H1 (cell line): ENCODE measurements at regions not wholly inside any gene's neighbourhood (a gene's known extent, or its start where the extent isn't known, plus 50 kb on each side); places are given as distances from the start of the nearest gene placed in this dataset.

Experiments
- CTCF ChIA-PET: fragments of 300-600 bp; sonication (Branson Sonifier 250); formaldehyde crosslinking; loops from one replicate; lab custom pipeline; 2021; ENCODE audit not compliant: partially characterized antibody; lab: Charles Lee
- POLR2A ChIA-PET: fragments of 300-600 bp; sonication (Branson Sonifier 250); formaldehyde crosslinking; loops from one replicate; lab custom pipeline; 2021; ENCODE audit warnings: inconsistent platforms; ENCODE audit not compliant: partially characterized antibody; lab: Charles Lee
- DNase-seq, 2 experiments: peaks; one replicate each; pipeline versions ENCODE4 v3.0.0 to v3.0.0-alpha.2; 2010 to 2022; ENCODE audit warnings: low spot score in 2 of 2, low read depth in 1 of 2, mixed read lengths in 1 of 2
- FAIRE-seq: peaks from 2 replicates; lab custom pipeline; 2011; peaks lifted over from hg19 to GRCh38; lab: Jason Lieb, UNC
- H2AFZ ChIP-seq: 2 replicates; pipeline ENCODE4 v1.8.1; 2012; ENCODE audit warnings: low read length, inconsistent platforms
- H2AK5ac ChIP-seq: 2 replicates; pipeline ENCODE4 v1.6.1; 2013; ENCODE audit warnings: low read depth, low read length
- H2BK120ac ChIP-seq: replicated peaks from 2 replicates; pipeline ENCODE3; 2013; ENCODE audit warnings: low read depth, low read length, inconsistent platforms
- H2BK12ac ChIP-seq: 2 replicates; pipeline ENCODE4 v1.6.1; 2013; ENCODE audit warnings: low read depth, low read length
- H2BK15ac ChIP-seq: 2 replicates; pipeline ENCODE4 v1.6.1; 2013; ENCODE audit warnings: low read length
- H2BK20ac ChIP-seq: 2 replicates; pipeline ENCODE4 v1.6.1; 2013; ENCODE audit warnings: low read length
- H2BK5ac ChIP-seq: 2 replicates; pipeline ENCODE4 v1.6.1; 2013; ENCODE audit warnings: low read depth, low read length
- H3K14ac ChIP-seq: 2 replicates; pipeline ENCODE4 v1.6.1; 2013; ENCODE audit warnings: inconsistent platforms; ENCODE audit not compliant: insufficient read length
- H3K18ac ChIP-seq: 2 replicates; pipeline ENCODE4 v1.6.1; 2013; ENCODE audit warnings: low read length; ENCODE audit errors: extremely low read depth
- H3K23ac ChIP-seq: 2 replicates; pipeline ENCODE4 v1.6.1; 2013; ENCODE audit warnings: inconsistent platforms; ENCODE audit not compliant: insufficient read length
- H3K23me2 ChIP-seq: 2 replicates; pipeline ENCODE4 v1.6.1; 2013; ENCODE audit warnings: low read depth, low read length
- H3K27ac ChIP-seq: 2 replicates; pipeline ENCODE4 v1.6.1; 2011; ENCODE audit warnings: low read depth, low read length, inconsistent platforms
- H3K27me3 ChIP-seq, 4 experiments: replicated peaks in 1 of 4; 1 replicate in 1 of 4; 2 replicates in 3 of 4; pipeline versions ENCODE4 v1.6.1 to v1.8.1; 2011 to 2013; ENCODE audit warnings: low read length in 3 of 4, mild to moderate bottlenecking in 3 of 4, inconsistent platforms in 2 of 4, mixed read lengths in 2 of 4, moderate library complexity in 1 of 4; ENCODE audit not compliant: control insufficient read depth in 3 of 4, insufficient read depth in 3 of 4; ENCODE audit errors: extremely low read depth in 1 of 4
- H3K36me3 ChIP-seq, 4 experiments: 2 replicates each; pipeline versions ENCODE4 v1.6.1 to v1.8.1; 2011 to 2013; ENCODE audit warnings: mild to moderate bottlenecking in 4 of 4, low read length in 3 of 4, moderate library complexity in 2 of 4, control low read depth in 1 of 4, inconsistent platforms in 1 of 4; ENCODE audit not compliant: insufficient read depth in 4 of 4, control insufficient read depth in 2 of 4
- H3K4ac ChIP-seq: replicated peaks from 2 replicates; pipeline ENCODE3; 2013; ENCODE audit warnings: low read length, low read depth, mixed read lengths, inconsistent platforms; ENCODE audit not compliant: insufficient read length
- H3K4me1 ChIP-seq, 4 experiments: replicated peaks in 1 of 4; 1 replicate in 1 of 4; 2 replicates in 3 of 4; pipeline versions ENCODE4 v1.6.1 to v1.8.1; 2011 to 2013; ENCODE audit warnings: low read length in 3 of 4, inconsistent platforms in 2 of 4, mixed read lengths in 1 of 4; ENCODE audit not compliant: insufficient read depth in 4 of 4, control insufficient read depth in 3 of 4
- H3K4me2 ChIP-seq, 2 experiments: 2 replicates each; pipeline versions ENCODE4 v1.6.1 to v1.8.1; 2011 to 2013; ENCODE audit warnings: low read depth in 2 of 2, low read length in 2 of 2, control low read depth in 1 of 2, inconsistent platforms in 1 of 2, mild to moderate bottlenecking in 1 of 2; ENCODE audit not compliant: insufficient read depth in 1 of 2
- H3K4me3 ChIP-seq, 4 experiments: fragments of 200-600, 300-600 bp in 1 of 4; sonication (generic), shearing (Covaris generic), sonication (Bioruptor Twin) in 1 of 4; 2 replicates each; pipeline versions ENCODE4 v1.5.1 to v1.8.1; 2011 to 2016; ENCODE audit warnings: low read length in 4 of 4, low read depth in 3 of 4, control low read depth in 2 of 4, inconsistent platforms in 2 of 4, mild to moderate bottlenecking in 2 of 4, mixed read lengths in 1 of 4, moderate library complexity in 1 of 4; ENCODE audit not compliant: insufficient read depth in 2 of 4; ENCODE audit errors: extremely low read depth in 1 of 4
- H3K56ac ChIP-seq: replicated peaks from 2 replicates; pipeline ENCODE3; 2013; ENCODE audit warnings: low read depth, mild to moderate bottlenecking, mixed read lengths, low read length, inconsistent platforms; ENCODE audit not compliant: insufficient read length
- H3K79me1 ChIP-seq: 2 replicates; pipeline ENCODE4 v1.6.1; 2013; ENCODE audit warnings: low read depth, low read length, control low read depth
- H3K79me2 ChIP-seq, 2 experiments: 2 replicates each; pipeline versions ENCODE4 v1.6.1 to v1.8.1; 2012 to 2013; ENCODE audit warnings: low read length in 2 of 2, mild to moderate bottlenecking in 2 of 2, inconsistent platforms in 1 of 2; ENCODE audit not compliant: insufficient read depth in 2 of 2, control insufficient read depth in 1 of 2
- H3K9ac ChIP-seq, 4 experiments: replicated peaks in 1 of 4; 1 replicate in 1 of 4; 2 replicates in 3 of 4; pipeline versions ENCODE4 v1.6.1 to v1.8.1; 2011 to 2013; ENCODE audit warnings: low read depth in 3 of 4, low read length in 3 of 4, control low read depth in 2 of 4, mild to moderate bottlenecking in 2 of 4, moderate library complexity in 2 of 4, inconsistent platforms in 1 of 4; ENCODE audit errors: extremely low read depth in 1 of 4
- H3K9me3 ChIP-seq, 2 experiments: 2 replicates each; pipeline versions ENCODE4 v1.6.1 to v1.8.1; 2012 to 2013; ENCODE audit warnings: mild to moderate bottlenecking in 2 of 2, moderate library complexity in 2 of 2, control low read depth in 1 of 2, inconsistent platforms in 1 of 2, low read depth in 1 of 2, low read length in 1 of 2, mixed read lengths in 1 of 2; ENCODE audit not compliant: insufficient read depth in 2 of 2
- H4K20me1 ChIP-seq, 2 experiments: replicated peaks in 1 of 2; 2 replicates each; pipeline versions ENCODE3 to v1.8.1; 2011 to 2013; ENCODE audit warnings: inconsistent platforms in 2 of 2, low read length in 2 of 2, mild to moderate bottlenecking in 1 of 2; ENCODE audit not compliant: insufficient read depth in 2 of 2, control insufficient read depth in 1 of 2
- H4K5ac ChIP-seq: 2 replicates; pipeline ENCODE4 v1.6.1; 2013; ENCODE audit warnings: low read length, low read depth, mixed read lengths, inconsistent platforms; ENCODE audit not compliant: insufficient read length
- H4K8ac ChIP-seq: 2 replicates; pipeline ENCODE4 v1.8.0; 2013; ENCODE audit warnings: mild to moderate bottlenecking, moderate library complexity, low read length, inconsistent platforms; ENCODE audit not compliant: insufficient read depth; ENCODE audit errors: extremely low read depth
- H4K91ac ChIP-seq: replicated peaks from 2 replicates; pipeline ENCODE3; 2013; ENCODE audit warnings: low read length, mixed read lengths, inconsistent platforms; ENCODE audit not compliant: insufficient read length
- CBX8 ChIP-seq: fragments of 300-800, 300-1000 bp; sonication (generic); IDR thresholded peaks from 2 replicates; pipeline ENCODE4 v1.7.1; 2016; ENCODE audit warnings: low read depth, low read length, borderline replicate concordance
- CEBPB ChIP-seq: IDR thresholded peaks from 2 replicates; pipeline ENCODE4 v1.6.1; 2012; ENCODE audit warnings: low read depth, low read length
- GTF2F1 ChIP-seq: IDR thresholded peaks from 2 replicates; pipeline ENCODE4 v1.6.1; 2012; ENCODE audit warnings: low read depth, low read length, improper control_type of control experiment, borderline replicate concordance
- KDM5A ChIP-seq: fragments of 200-600 bp; IDR thresholded peaks from 2 replicates; pipeline ENCODE4 v1.7.1; 2012; ENCODE audit warnings: mild to moderate bottlenecking, low read length, inconsistent platforms, mixed read lengths
- RXRA ChIP-seq: IDR thresholded peaks from 2 replicates; pipeline ENCODE4 v1.6.1; 2011; ENCODE audit warnings: low read depth, mild to moderate bottlenecking, low read length, moderate library complexity; ENCODE audit not compliant: insufficient read depth
- SP2 ChIP-seq: IDR thresholded peaks from 2 replicates; pipeline ENCODE4 v1.6.1; 2012; ENCODE audit warnings: mild to moderate bottlenecking, low read length, inconsistent platforms
- TF ChIP-seq, protein P1 (sequence below): IDR thresholded peaks from 2 replicates; pipeline ENCODE4 v1.6.1; 2012; ENCODE audit warnings: inconsistent platforms

GRCh38 chr9:19643875-19644274 lies 145.0 kb downstream of the SLC24A2 start:
- FAIRE-seq (no peak), DNase-seq (no peak)
- no peak overlapping the region for H3K4ac ChIP-seq
- no peak overlapping the region for H2BK15ac ChIP-seq
- no peak overlapping the region for H3K9ac ChIP-seq
- ChIA-PET CTCF (interaction anchor here (0.6 to 10.6 kb wide), 5 partner anchors 15 to 320 kb away, joined by 3 to 64 read pairs (median 4); no protein-coding TSS in a partner anchor), POLR2A (no interaction called here)
- H3K23ac ChIP-seq: no peak overlapping the region
- H3K27ac ChIP-seq: no peak overlapping the region
- H3K18ac ChIP-seq: no peak overlapping the region
- H3K36me3 ChIP-seq: no peaks in the 10 kb centered on the region
- no peaks in the 10 kb centered on the region for H3K4me1 ChIP-seq
- no peak overlapping the region for H4K5ac ChIP-seq
- H2BK5ac ChIP-seq: no peak overlapping the region
- no peaks in the 10 kb centered on the region for H4K20me1 ChIP-seq
- no peak overlapping the region for H2AK5ac ChIP-seq
- no peak overlapping the region for H4K8ac ChIP-seq
- no peak overlapping the region for H2BK120ac ChIP-seq
- no peak overlapping the region for H2AFZ ChIP-seq
- no peak overlapping the region for H3K4me2 ChIP-seq
- no peak overlapping the region for H4K91ac ChIP-seq
- no peak overlapping the region for H3K4me3 ChIP-seq
- no peak overlapping the region for H2BK12ac ChIP-seq
- H3K23me2 ChIP-seq: no peaks in the 10 kb centered on the region; the same call in 1 of the 2 replicates
- H3K9me3 ChIP-seq: no peaks in the 10 kb centered on the region
- H2BK20ac ChIP-seq: no peak overlapping the region
- no peaks in the 10 kb centered on the region for H3K27me3 ChIP-seq
- peaks cover 2% of the 10 kb centered on the region for H3K79me1 ChIP-seq
- no peak overlapping the region for H3K56ac ChIP-seq
- no peaks in the 10 kb centered on the region for H3K79me2 ChIP-seq
- H3K14ac ChIP-seq: no peak overlapping the region
- TF ChIP-seq KDM5A (no peak), GTF2F1 (no peak), SP2 (no peak), CEBPB (no peak), CBX8 (no peak), RXRA (no peak)
- TF ChIP-seq, protein P1, sequence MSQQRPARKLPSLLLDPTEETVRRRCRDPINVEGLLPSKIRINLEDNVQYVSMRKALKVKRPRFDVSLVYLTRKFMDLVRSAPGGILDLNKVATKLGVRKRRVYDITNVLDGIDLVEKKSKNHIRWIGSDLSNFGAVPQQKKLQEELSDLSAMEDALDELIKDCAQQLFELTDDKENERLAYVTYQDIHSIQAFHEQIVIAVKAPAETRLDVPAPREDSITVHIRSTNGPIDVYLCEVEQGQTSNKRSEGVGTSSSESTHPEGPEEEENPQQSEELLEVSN: no peak
